Loucy (cell line): ENCODE measurements at regions not wholly inside any gene's neighbourhood (a gene's known extent, or its start where the extent isn't known, plus 50 kb on each side); places are given as distances from the start of the nearest gene placed in this dataset.

Source experiments
- H2AFZ ChIP-seq: fragments of 200-600 bp; sonication (generic); 2 replicates; pipeline ENCODE4 v1.6.0; 2016; ENCODE audit warnings: antibody characterized with exemption, mild to moderate bottlenecking, low read length, moderate library complexity
- H3F3A ChIP-seq: fragments of 200-600 bp; 2 replicates; pipeline ENCODE4 v1.6.0; 2016; ENCODE audit warnings: antibody characterized with exemption, low read depth, mild to moderate bottlenecking
- H3K27me3 ChIP-seq: fragments of 200-600 bp; sonication (generic); 2 replicates; pipeline ENCODE4 v1.6.1; 2014; ENCODE audit warnings: low read length, mild to moderate bottlenecking; ENCODE audit not compliant: insufficient read depth, poor library complexity, severe bottlenecking
- H3K36me3 ChIP-seq: fragments of 200-600 bp; sonication (generic); 2 replicates; pipeline ENCODE4 v1.6.1; 2016; ENCODE audit warnings: low read length; ENCODE audit not compliant: insufficient read depth
- H3K4me1 ChIP-seq: fragments of 200-600 bp; sonication (generic); 2 replicates; pipeline ENCODE4 v1.5.1; 2014; ENCODE audit warnings: low read length, mild to moderate bottlenecking; ENCODE audit not compliant: insufficient read depth, poor library complexity, severe bottlenecking
- H3K4me2 ChIP-seq: fragments of 200-600 bp; sonication (generic); 2 replicates; pipeline ENCODE4 v1.6.0; 2014; ENCODE audit warnings: antibody characterized with exemption, low read length, low read depth, mild to moderate bottlenecking; ENCODE audit not compliant: poor library complexity, severe bottlenecking
- H3K4me3 ChIP-seq: fragments of 200-600 bp; sonication (generic); 2 replicates; pipeline ENCODE4 v1.5.1; 2014; ENCODE audit warnings: low read length, mild to moderate bottlenecking, mixed read lengths; ENCODE audit not compliant: poor library complexity, severe bottlenecking
- H3K79me2 ChIP-seq: fragments of 200-600 bp; sonication (generic); 2 replicates; pipeline ENCODE4 v1.6.1; 2014; ENCODE audit warnings: low read length; ENCODE audit not compliant: insufficient read depth
- H3K9ac ChIP-seq: fragments of 200-600 bp; sonication (generic); 2 replicates; pipeline ENCODE4 v1.6.0; 2014; ENCODE audit warnings: mild to moderate bottlenecking, low read depth, low read length, moderate library complexity; ENCODE audit not compliant: poor library complexity, severe bottlenecking
- H3K9me2 ChIP-seq: fragments of 200-600 bp; sonication (generic); replicated peaks from 2 replicates; pipeline ENCODE4 v1.6.1; 2016; ENCODE audit warnings: low read depth, low read length, mixed read lengths
- H3K9me3 ChIP-seq: fragments of 200-600 bp; sonication (generic); 2 replicates; pipeline ENCODE4 v1.6.1; 2014; ENCODE audit warnings: mild to moderate bottlenecking, antibody characterized with exemption, low read length, low read depth; ENCODE audit not compliant: insufficient read depth
- H4K20me1 ChIP-seq: fragments of 200-600 bp; sonication (generic); 2 replicates; pipeline ENCODE4 v1.6.0; 2014; ENCODE audit warnings: antibody characterized with exemption, low read length, mild to moderate bottlenecking; ENCODE audit not compliant: insufficient read depth, poor library complexity, severe bottlenecking
- CTCF ChIP-seq: fragments of 200-600 bp; sonication (generic); conservative IDR thresholded peaks from 2 replicates; pipeline ENCODE4 v1.5.1; 2014; ENCODE audit warnings: mild to moderate bottlenecking, antibody characterized with exemption, low read length
- EZH2phosphoT487 ChIP-seq: fragments of 200-600 bp; IDR thresholded peaks from 2 replicates; pipeline ENCODE4 v1.6.1; 2018; ENCODE audit warnings: antibody characterized with exemption, mild to moderate bottlenecking, moderate library complexity, borderline replicate concordance

GRCh38 chr15:70410371-70410985 is 312.8 kb upstream of the TLE3 start:
- Histone ChIP-seq H3K4me2 (no peak overlapping the region), H3K9ac (no peak overlapping the region), H3K79me2 (no peaks in the 10 kb centered on the region), H3K36me3 (no peaks in the 10 kb centered on the region), H3K27me3 (no peaks in the 10 kb centered on the region), H3K9me2 (no peaks in the 10 kb centered on the region), H3K4me3 (no peak overlapping the region), H2AFZ (no peak overlapping the region), H3F3A (no peaks in the 10 kb centered on the region), H3K4me1 (peaks cover 12% of the 10 kb centered on the region), H3K9me3 (no peaks in the 10 kb centered on the region), H4K20me1 (no peaks in the 10 kb centered on the region)
- TF ChIP-seq CTCF (no peak), EZH2phosphoT487 (no peak)

GRCh38 chr15:70409388-70409787 is 311.7 kb upstream of the TLE3 start:
- no peak overlapping the region for H2AFZ ChIP-seq
- no peaks in the 10 kb centered on the region for H3K27me3 ChIP-seq
- no peak overlapping the region for H3K4me2 ChIP-seq
- H3K9me2 ChIP-seq, result no peaks in the 10 kb centered on the region
- H3K9ac ChIP-seq, result no peak overlapping the region
- no peaks in the 10 kb centered on the region for H4K20me1 ChIP-seq
- TF ChIP-seq EZH2phosphoT487, result no peak
- TF ChIP-seq CTCF, result no peak
- no peaks in the 10 kb centered on the region for H3K9me3 ChIP-seq
- H3K79me2 ChIP-seq, result no peaks in the 10 kb centered on the region
- H3F3A ChIP-seq, result no peaks in the 10 kb centered on the region
- H3K4me3 ChIP-seq, result no peak overlapping the region
- H3K4me1 ChIP-seq, result peaks cover 12% of the 10 kb centered on the region
- H3K36me3 ChIP-seq, result no peaks in the 10 kb centered on the region

GRCh38 chr15:70407955-70408354 is 310.2 kb upstream of the TLE3 start:
- no peaks in the 10 kb centered on the region for H3K79me2 ChIP-seq
- no peaks in the 10 kb centered on the region for H3K36me3 ChIP-seq
- H3K9me3 ChIP-seq, result no peaks in the 10 kb centered on the region
- no peak overlapping the region for H3K4me3 ChIP-seq
- H3F3A ChIP-seq, result no peaks in the 10 kb centered on the region
- no peaks in the 10 kb centered on the region for H3K27me3 ChIP-seq
- TF ChIP-seq CTCF (no peak), EZH2phosphoT487 (no peak)
- H4K20me1 ChIP-seq, result no peaks in the 10 kb centered on the region
- no peak overlapping the region for H2AFZ ChIP-seq
- no peaks in the 10 kb centered on the region for H3K9me2 ChIP-seq
- H3K9ac ChIP-seq, result no peak overlapping the region
- H3K4me1 ChIP-seq, result peaks cover 10% of the 10 kb centered on the region
- H3K4me2 ChIP-seq, result no peak overlapping the region
